IMR-90 (cell line): ENCODE measurements at regions not wholly inside any gene's neighbourhood (a gene's known extent, or its start where the extent isn't known, plus 50 kb on each side); places are given as distances from the start of the nearest gene placed in this dataset.

Experiments
- ATAC-seq: fragments of 200-7000 bp; cut with Tn5 transposase; 2 replicates; pipeline ENCODE4 v1.9.1; 2020; ENCODE audit warnings: low read depth, mild to moderate bottlenecking, moderate library complexity
- BruUV-seq: library from RNA; stranded (reverse); fragments of 400-500 nt; replicated peaks from 2 replicates; lab custom pipeline; 2021; lab: Mats Ljungman, UMichigan
- CTCF ChIA-PET: fragments of 300-600 bp; formaldehyde crosslinking; extraction: SDS; loops from one replicate; lab custom pipeline; 2021; ENCODE audit warnings: antibody characterized with exemption; lab: Yijun Ruan, JAX
- POLR2A ChIA-PET: fragments of 300-600 bp; sonication (Branson Sonifier 250); formaldehyde crosslinking; loops from one replicate; lab custom pipeline; 2022; ENCODE audit warnings: antibody characterized with exemption; ENCODE audit not compliant: unreplicated experiment; lab: Charles Lee
- DNase-seq: peaks from one replicate; pipeline ENCODE4 v3.0.0; 2013
- H2AFZ ChIP-seq: replicated peaks from 2 replicates; pipeline ENCODE3; 2013; ENCODE audit warnings: low read length, mild to moderate bottlenecking; ENCODE audit not compliant: poor library complexity
- H2AK5ac ChIP-seq: 2 replicates; pipeline ENCODE4 v1.6.1; 2013; ENCODE audit warnings: low read depth, low read length, inconsistent platforms
- H2AK9ac ChIP-seq: replicated peaks from 2 replicates; pipeline ENCODE3; 2013; ENCODE audit warnings: mild to moderate bottlenecking, low read depth, low read length, moderate library complexity; ENCODE audit not compliant: poor library complexity
- H2BK120ac ChIP-seq: 2 replicates; pipeline ENCODE4 v1.6.1; 2013; ENCODE audit warnings: low read depth, low read length, inconsistent platforms
- H2BK15ac ChIP-seq: 3 replicates; pipeline ENCODE4 v1.6.1; 2013; ENCODE audit warnings: low read depth, low read length, inconsistent platforms
- H2BK20ac ChIP-seq: 2 replicates; pipeline ENCODE4 v1.6.1; 2013; ENCODE audit warnings: low read depth, mild to moderate bottlenecking, inconsistent platforms, low read length, moderate library complexity
- H2BK5ac ChIP-seq: 2 replicates; pipeline ENCODE4 v1.6.1; 2013; ENCODE audit warnings: mild to moderate bottlenecking, low read depth, low read length, inconsistent platforms; ENCODE audit not compliant: poor library complexity, severe bottlenecking
- H3K14ac ChIP-seq: replicated peaks from 2 replicates; pipeline ENCODE4 v1.6.1; 2013; ENCODE audit warnings: low read depth, low read length, inconsistent platforms
- H3K18ac ChIP-seq: 2 replicates; pipeline ENCODE4 v1.6.1; 2013; ENCODE audit warnings: low read depth, low read length, control low read depth
- H3K23ac ChIP-seq: 2 replicates; pipeline ENCODE4 v1.6.1; 2013; ENCODE audit warnings: low read depth, low read length, inconsistent platforms
- H3K27ac ChIP-seq: 2 replicates; pipeline ENCODE4 v1.5.1; 2013; ENCODE audit warnings: mild to moderate bottlenecking, control low read depth, low read length; ENCODE audit not compliant: insufficient read depth
- H3K27me3 ChIP-seq: 2 replicates; pipeline ENCODE4 v1.6.1; 2013; ENCODE audit warnings: low read length; ENCODE audit not compliant: control insufficient read depth, insufficient read depth
- H3K36me3 ChIP-seq: 2 replicates; pipeline ENCODE4 v1.6.1; 2013; ENCODE audit warnings: low read length, mixed read lengths; ENCODE audit not compliant: control insufficient read depth, insufficient read depth
- H3K4ac ChIP-seq: 2 replicates; pipeline ENCODE4 v1.6.1; 2013; ENCODE audit warnings: low read depth, low read length, inconsistent platforms
- H3K4me1 ChIP-seq: 2 replicates; pipeline ENCODE4 v1.6.1; 2013; ENCODE audit warnings: low read length, mixed read lengths; ENCODE audit not compliant: control insufficient read depth, insufficient read depth
- H3K4me2 ChIP-seq: 2 replicates; pipeline ENCODE4 v1.6.1; 2013; ENCODE audit warnings: low read depth, mild to moderate bottlenecking, control low read depth, low read length, moderate library complexity
- H3K4me3 ChIP-seq: 2 replicates; pipeline ENCODE4 v1.5.1; 2013; ENCODE audit warnings: low read depth, mild to moderate bottlenecking, control low read depth, low read length, moderate library complexity; ENCODE audit not compliant: insufficient read depth
- H3K56ac ChIP-seq: 2 replicates; pipeline ENCODE4 v1.6.1; 2013; ENCODE audit warnings: low read length, inconsistent platforms; ENCODE audit not compliant: insufficient read depth; ENCODE audit errors: extremely low read depth
- H3K79me1 ChIP-seq, 2 experiments: 2 replicates each; pipeline ENCODE4 v1.6.1; 2013; ENCODE audit warnings: low read length in 2 of 2, inconsistent platforms in 1 of 2, low read depth in 1 of 2
- H3K9ac ChIP-seq: 2 replicates; pipeline ENCODE4 v1.6.1; 2013; ENCODE audit warnings: low read depth, low read length, control low read depth
- H3K9me1 ChIP-seq: 2 replicates; pipeline ENCODE4 v1.6.1; 2013; ENCODE audit warnings: low read length, inconsistent platforms; ENCODE audit not compliant: insufficient read depth
- H3K9me3 ChIP-seq: 2 replicates; pipeline ENCODE4 v1.6.1; 2013; ENCODE audit warnings: low read length; ENCODE audit not compliant: control insufficient read depth, insufficient read depth
- H4K20me1 ChIP-seq: 2 replicates; pipeline ENCODE4 v1.6.1; 2013; ENCODE audit warnings: low read length, inconsistent platforms; ENCODE audit not compliant: insufficient read depth
- H4K5ac ChIP-seq: 2 replicates; pipeline ENCODE4 v1.6.1; 2013; ENCODE audit warnings: mild to moderate bottlenecking, low read depth, low read length, control low read depth
- H4K8ac ChIP-seq, 2 experiments: 2 replicates each; pipeline ENCODE4 v1.6.1; 2013; ENCODE audit warnings: low read depth in 2 of 2, low read length in 2 of 2, control low read depth in 1 of 2, inconsistent platforms in 1 of 2
- H4K91ac ChIP-seq: 2 replicates; pipeline ENCODE4 v1.6.1; 2013; ENCODE audit warnings: low read depth, low read length, inconsistent platforms; ENCODE audit not compliant: insufficient read depth
- WGBS, 2 experiments: methylation state at CpG; one replicate each; pipeline versions ENCODE4 v1.1.5 to v1.1.7; 2013; ENCODE audit warnings: missing lambda C conversion rate in 2 of 2; ENCODE audit not compliant: insufficient read length in 1 of 2; ENCODE audit errors: extremely low coverage in 2 of 2; 5-methylcytosine and 5-hydroxymethylcytosine counted together
- dilution Hi-C: fragments of 300-500 bp; cut with HindIII; formaldehyde crosslinking; loops from one replicate; pipeline ENCODE4 v1.14.3; 2018; ENCODE audit warnings: low sequenced_read_pairs; ENCODE audit not compliant: unreplicated experiment
- in situ Hi-C: fragments of 300-500 bp; cut with MboI; formaldehyde crosslinking; loops from 3 replicates; pipeline ENCODE4 v1.14.3; 2019; ENCODE audit warnings: low sequenced_read_pairs, inconsistent platforms, mixed read lengths
- intact Hi-C: fragments of 100-400 bp; cut with micrococcal nuclease; formaldehyde crosslinking; loops from 2 replicates; pipeline ENCODE4 v1.10.0; 2022
- TF ChIP-seq, protein P1 (sequence below): fragments of 150-350 bp; IDR thresholded peaks from 2 replicates; pipeline ENCODE4 v1.6.1; 2016; ENCODE audit warnings: low read depth, mild to moderate bottlenecking, low read length, moderate library complexity, borderline replicate concordance

DNA sequence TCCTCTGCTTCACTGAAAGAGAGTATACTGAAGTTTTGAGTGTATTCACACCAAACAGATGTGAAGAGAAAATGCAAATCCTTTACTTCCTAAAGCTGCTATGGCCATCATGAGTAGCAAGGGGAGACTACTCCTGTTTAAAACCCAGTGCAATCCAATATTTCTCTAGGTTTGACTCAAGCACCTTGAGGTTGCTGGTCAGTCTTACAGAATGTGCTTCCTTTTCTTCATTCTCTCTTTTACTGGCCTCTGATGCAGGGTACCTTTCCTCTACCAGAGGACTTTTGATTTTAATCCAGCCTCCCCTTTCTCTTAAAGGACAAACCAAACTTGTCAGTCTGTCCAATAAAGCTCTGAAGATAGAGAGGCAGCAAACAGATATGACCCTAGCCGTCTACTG lies 98.1 kb upstream of the TLE4 start:
- Histone ChIP-seq H2BK20ac (no peak overlapping the region), H4K5ac (no peak overlapping the region), H3K27me3 (no peaks in the 10 kb centered on the region), H2AFZ (no peak overlapping the region), H3K9me1 (0 out of 2 replicates have a peak, but pooled peaks cover 2% of the 10 kb centered on the region), H2BK120ac (no peak overlapping the region), H3K14ac (no peak overlapping the region), H2AK9ac (no peak overlapping the region), H2BK15ac (no peak overlapping the region), H4K20me1 (no peaks in the 10 kb centered on the region), H3K36me3 (no peaks in the 10 kb centered on the region), H3K4me1 (peaks cover 2% of the 10 kb centered on the region), H2BK5ac (no peak overlapping the region), H3K56ac (no peak overlapping the region), H3K27ac (no peak overlapping the region), H3K23ac (no peak overlapping the region), H3K4me2 (no peak overlapping the region), H3K18ac (no peak overlapping the region), H4K8ac (no peak overlapping the region), H4K91ac (no peak overlapping the region), H3K9ac (no peak overlapping the region), H3K4ac (no peak overlapping the region), H3K9me3 (no peaks in the 10 kb centered on the region), H2AK5ac (no peak overlapping the region), H3K4me3 (no peak overlapping the region), H3K79me1 (no peaks in the 10 kb centered on the region)
- TF ChIP-seq, protein P1, sequence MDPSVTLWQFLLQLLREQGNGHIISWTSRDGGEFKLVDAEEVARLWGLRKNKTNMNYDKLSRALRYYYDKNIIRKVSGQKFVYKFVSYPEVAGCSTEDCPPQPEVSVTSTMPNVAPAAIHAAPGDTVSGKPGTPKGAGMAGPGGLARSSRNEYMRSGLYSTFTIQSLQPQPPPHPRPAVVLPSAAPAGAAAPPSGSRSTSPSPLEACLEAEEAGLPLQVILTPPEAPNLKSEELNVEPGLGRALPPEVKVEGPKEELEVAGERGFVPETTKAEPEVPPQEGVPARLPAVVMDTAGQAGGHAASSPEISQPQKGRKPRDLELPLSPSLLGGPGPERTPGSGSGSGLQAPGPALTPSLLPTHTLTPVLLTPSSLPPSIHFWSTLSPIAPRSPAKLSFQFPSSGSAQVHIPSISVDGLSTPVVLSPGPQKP = no peak
- intact Hi-C loops (no loop called here), in situ Hi-C loops (no loop called here), dilution Hi-C loops (no loop called here)
- no TSS peak for BruUV-seq
- DNase-seq = no peak
- no peak for ATAC-seq
- ChIA-PET POLR2A (no interaction called here), CTCF (no interaction called here)
- WGBS, 2 experiments = no CpG with 5 or more reads among the region's 1 CpG
